Right atrium auricular region (tissue), 2 donors: ENCODE measurements at regions not wholly inside any gene's neighbourhood (a gene's known extent, or its start where the extent isn't known, plus 50 kb on each side); places are given as distances from the start of the nearest gene placed in this dataset.

Experiments used
- DNase-seq: peaks from one replicate; pipeline ENCODE4 v3.0.0-alpha.2; 2019; ENCODE audit warnings: low spot score
- H3K27ac ChIP-seq, 2 donors: fragments of 200-600 bp; sonication (generic); 1 replicate in 1 of 2; 2 replicates in 1 of 2; pipeline ENCODE4 v1.5.1; 2016 to 2019
- H3K27me3 ChIP-seq, 2 donors: fragments of 200-600 bp; sonication (generic); one replicate each; pipeline versions ENCODE4 v1.5.1 to v1.6.0; 2017 to 2019
- H3K36me3 ChIP-seq: fragments of 200-600 bp; sonication (generic); one replicate; pipeline ENCODE4 v1.5.1; 2016
- H3K4me1 ChIP-seq, 2 donors: fragments of 200-600 bp; sonication (generic); one replicate each; pipeline versions ENCODE4 v1.5.1 to v1.6.0; 2017 to 2019
- H3K4me3 ChIP-seq, 2 donors: fragments of 200-600 bp; sonication (generic); 1 replicate in 1 of 2; 2 replicates in 1 of 2; pipeline ENCODE4 v1.5.1; 2017 to 2019; ENCODE audit warnings: mild to moderate bottlenecking in 1 of 2, moderate library complexity in 1 of 2
- H3K9me3 ChIP-seq, 2 donors: fragments of 200-600 bp; sonication (generic); one replicate each; pipeline ENCODE4 v1.5.1; 2019
- CTCF ChIP-seq, 2 donors: fragments of 200-600 bp; sonication (generic); IDR thresholded peaks; one replicate each; pipeline ENCODE4 v1.5.1; 2019; ENCODE audit warnings: antibody characterized with exemption in 2 of 2

- peaks cover 33% of the 10 kb centered on the region for H3K36me3 ChIP-seq
These were observed 63.6 kb upstream of the PPARA start for GRCh38 chr22:46086577-46087335.

GRCh38 chr22:46087336-46087690 is 63.0 kb upstream of the PPARA start:
- peaks cover 0 to 100% of the 10 kb centered on the region in 2 donors for H3K4me1 ChIP-seq
- no peak for TF ChIP-seq CTCF (IDR thresholded peaks at IDR 0.05)
- H3K36me3 ChIP-seq, result peaks cover 38% of the 10 kb centered on the region
- no peaks in the 10 kb centered on the region for H3K27me3 ChIP-seq
- no peak for DNase-seq
- peak overlapping the region in 1 of 2 donors; percentile 35 for H3K4me3 ChIP-seq
- peak overlapping the region; percentile 97 to 99 for H3K27ac ChIP-seq
- H3K9me3 ChIP-seq, result no peaks in the 10 kb centered on the region

More at GRCh38 chr22:46086577-46087335, 63.6 kb upstream of the PPARA start:
- TF ChIP-seq CTCF (IDR thresholded peaks at IDR 0.05), result no peak
- no peaks in the 10 kb centered on the region for H3K27me3 ChIP-seq
- peaks cover 0 to 100% of the 10 kb centered on the region in 2 donors for H3K4me1 ChIP-seq
- H3K27ac ChIP-seq, result peak overlapping the region; percentile 97 to 99
- no peaks in the 10 kb centered on the region for H3K9me3 ChIP-seq
- no peak for DNase-seq
- H3K4me3 ChIP-seq, result peak overlapping the region; percentile 8 to 18

- peak overlapping the region in 1 of 2 donors; percentile 35 for H3K4me3 ChIP-seq
- no peak for TF ChIP-seq CTCF (IDR thresholded peaks at IDR 0.05)
- peak; percentile 96 for DNase-seq
- peaks cover 0 to 100% of the 10 kb centered on the region in 2 donors for H3K4me1 ChIP-seq
- peaks cover 44% of the 10 kb centered on the region for H3K36me3 ChIP-seq
- H3K27ac ChIP-seq, result peak overlapping the region; percentile 97 to 99
- no peaks in the 10 kb centered on the region for H3K27me3 ChIP-seq
- no peaks in the 10 kb centered on the region for H3K9me3 ChIP-seq
These were observed 62.5 kb upstream of the PPARA start for GRCh38 chr22:46087816-46088277.

GRCh38 chr22:46088541-46089311 is 61.6 kb upstream of the PPARA start:
- Histone ChIP-seq H3K36me3 (peaks cover 50% of the 10 kb centered on the region), H3K4me3 (peak overlapping the region; percentile 8 to 35), H3K27me3 (no peaks in the 10 kb centered on the region), H3K27ac (peak overlapping the region; percentile 97 to 99), H3K4me1 (peaks cover 0 to 100% of the 10 kb centered on the region in 2 donors), H3K9me3 (no peaks in the 10 kb centered on the region)
- no peak for DNase-seq
- TF ChIP-seq CTCF (IDR thresholded peaks at IDR 0.05), result no peak

GRCh38 chr22:46089426-46090035 is 60.8 kb upstream of the PPARA start:
- TF ChIP-seq CTCF (IDR thresholded peaks at IDR 0.05), result no peak
- Histone ChIP-seq H3K27me3 (no peaks in the 10 kb centered on the region), H3K27ac (peak overlapping the region; percentile 97 to 99), H3K4me3 (peak overlapping the region in 1 of 2 donors; percentile 35), H3K9me3 (no peaks in the 10 kb centered on the region), H3K4me1 (peaks cover under 1 to 100% of the 10 kb centered on the region in 2 donors), H3K36me3 (peaks cover 45% of the 10 kb centered on the region)
- DNase-seq, result no peak
